K562 (cell line): ENCODE measurements at regions not wholly inside any gene's neighbourhood (a gene's known extent, or its start where the extent isn't known, plus 50 kb on each side); places are given as distances from the start of the nearest gene placed in this dataset.

Experiments used
- ATAC-seq: fragments of 200-7000 bp; cut with Tn5 transposase; 3 replicates; pipeline ENCODE4 v1.9.1; 2020; ENCODE audit warnings: moderate library complexity
- BruUV-seq: library from RNA; stranded (reverse); fragments of 400-500 nt; replicated peaks from 2 replicates; lab custom pipeline; 2021; lab: Mats Ljungman, UMichigan
- CTCF ChIA-PET: fragments of 300-600 bp; formaldehyde crosslinking; extraction: SDS; loops from one replicate; lab custom pipeline; 2021; ENCODE audit warnings: low intra/inter-chr PET ratio; lab: Yijun Ruan, JAX
- POLR2A ChIA-PET: fragments of 300-600, 350-650 bp; sonication (Branson Sonifier 250); formaldehyde crosslinking; extraction: SDS; loops from one replicate; lab custom pipeline; 2021; ENCODE audit warnings: antibody characterized with exemption, inconsistent platforms; lab: Yijun Ruan, JAX
- DNase-seq, 4 experiments: peaks; one replicate each; pipeline versions ENCODE4 v3.0.0 to v3.0.0-alpha.2; 2011 to 2018; ENCODE audit warnings: low spot score in 3 of 4, mixed read lengths in 3 of 4; ENCODE audit errors: extremely low read depth in 1 of 4
- FAIRE-seq: peaks from 2 replicates; lab custom pipeline; 2011; peaks lifted over from hg19 to GRCh38; lab: Jason Lieb, UNC
- H2AFZ ChIP-seq: 2 replicates; pipeline ENCODE4 v1.6.0; 2011; ENCODE audit warnings: low read depth, low read length, control low read depth, inconsistent platforms
- H3K27ac ChIP-seq: fragments of 200-600 bp; 3 replicates; pipeline ENCODE4 v1.8.0; 2011; ENCODE audit warnings: low read depth, mild to moderate bottlenecking, control low read depth, inconsistent platforms, low read length, moderate library complexity, mixed read lengths; ENCODE audit errors: extremely low read depth
- H3K27me3 ChIP-seq, 2 experiments: fragments of 300-600 bp in 1 of 2; 2 replicates in 1 of 2; 3 replicates in 1 of 2; pipeline versions ENCODE4 v1.6.0 to v1.8.0; 2011; ENCODE audit warnings: inconsistent platforms in 2 of 2, low read length in 2 of 2, mild to moderate bottlenecking in 1 of 2, mixed read lengths in 1 of 2, moderate library complexity in 1 of 2; ENCODE audit not compliant: control insufficient read depth in 2 of 2, insufficient read depth in 2 of 2
- H3K36me3 ChIP-seq: fragments of 300-600 bp; 3 replicates; pipeline ENCODE4 v1.8.0; 2011; ENCODE audit warnings: mild to moderate bottlenecking, low read length, inconsistent platforms; ENCODE audit not compliant: control insufficient read depth, insufficient read depth
- H3K4me1 ChIP-seq, 2 experiments: fragments of 200-600 bp in 1 of 2; replicated peaks in 1 of 2; 2 replicates in 1 of 2; 3 replicates in 1 of 2; pipeline versions ENCODE4 v1.5.1 to v1.8.0; 2011; ENCODE audit warnings: inconsistent platforms in 2 of 2, low read length in 2 of 2, mild to moderate bottlenecking in 1 of 2, mixed read lengths in 1 of 2, moderate library complexity in 1 of 2; ENCODE audit not compliant: control insufficient read depth in 2 of 2, insufficient read depth in 2 of 2
- H3K4me2 ChIP-seq: 2 replicates; pipeline ENCODE4 v1.6.1; 2011; ENCODE audit warnings: low read length, control low read depth, inconsistent platforms, mixed read lengths; ENCODE audit not compliant: insufficient read depth
- H3K4me3 ChIP-seq: fragments of 200-600 bp; sonication (generic), shearing (Covaris generic); 2 replicates; pipeline ENCODE4 v1.5.1; 2016; ENCODE audit warnings: control low read depth, inconsistent platforms
- H3K79me2 ChIP-seq: fragments of 200-600 bp; 3 replicates; pipeline ENCODE4 v1.8.0; 2011; ENCODE audit warnings: low read length, inconsistent platforms; ENCODE audit not compliant: control insufficient read depth, insufficient read depth
- H3K9ac ChIP-seq, 2 experiments: 2 replicates each; pipeline versions ENCODE4 v1.6.0 to v1.6.1; 2011; ENCODE audit warnings: low read depth in 2 of 2, low read length in 2 of 2, control low read depth in 1 of 2, inconsistent platforms in 1 of 2, mild to moderate bottlenecking in 1 of 2, mixed read lengths in 1 of 2; ENCODE audit not compliant: insufficient read depth in 1 of 2
- H3K9me1 ChIP-seq: one replicate; pipeline ENCODE4 v1.6.0; 2011; ENCODE audit warnings: inconsistent platforms, mild to moderate bottlenecking, low read length, moderate library complexity; ENCODE audit not compliant: control insufficient read depth, insufficient read depth
- H3K9me3 ChIP-seq: replicated peaks from 2 replicates; pipeline ENCODE4 v1.5.1; 2011; ENCODE audit warnings: low read depth, low read length, inconsistent platforms; ENCODE audit not compliant: control insufficient read depth, insufficient read depth
- H4K20me1 ChIP-seq: replicated peaks from 2 replicates; pipeline ENCODE4 v1.6.1; 2011; ENCODE audit warnings: low read length, inconsistent platforms, mixed read lengths; ENCODE audit not compliant: control insufficient read depth, insufficient read depth
- ASH1L ChIP-seq: fragments of 450-650 bp; IDR thresholded peaks from 2 replicates; pipeline ENCODE4 v1.6.1; 2018; ENCODE audit warnings: borderline replicate concordance, mild to moderate bottlenecking, low read depth; ENCODE audit not compliant: partially characterized antibody
- CBX1 ChIP-seq: sonication (generic); IDR thresholded peaks from 2 replicates; pipeline ENCODE4 v1.6.1; 2016; ENCODE audit warnings: antibody characterized with exemption, low read depth, mild to moderate bottlenecking
- FOXK2 ChIP-seq, 2 experiments: fragments of 450-650 bp; IDR thresholded peaks in 1 of 2; conservative IDR thresholded peaks in 1 of 2; 2 replicates each; pipeline ENCODE4 v1.6.1; 2016; ENCODE audit warnings: low read depth in 2 of 2, mild to moderate bottlenecking in 1 of 2
- HMG20B ChIP-seq: fragments of 250-450 bp; sonication (Bioruptor Pico); IDR thresholded peaks from 2 replicates; pipeline ENCODE4 v1.5.0; 2021; ENCODE audit warnings: mild to moderate bottlenecking
- HMGN3 ChIP-seq: IDR thresholded peaks from 2 replicates; pipeline ENCODE4 v1.6.1; 2011; ENCODE audit warnings: borderline replicate concordance, low read depth, mild to moderate bottlenecking, mixed read lengths, low read length; ENCODE audit not compliant: insufficient read length; ENCODE audit errors: extremely low read depth
- SAP30 ChIP-seq: fragments of 200-600 bp; sonication (generic); IDR thresholded peaks from 2 replicates; pipeline ENCODE4 v1.6.1; 2012; ENCODE audit warnings: borderline replicate concordance, low read depth, mild to moderate bottlenecking, moderate library complexity, low read length, control low read depth, inconsistent platforms; ENCODE audit not compliant: insufficient read depth, poor library complexity, severe bottlenecking
- TAF1 ChIP-seq: IDR thresholded peaks from 2 replicates; pipeline ENCODE4 v1.6.1; 2011; ENCODE audit warnings: mild to moderate bottlenecking, low read length, moderate library complexity; ENCODE audit not compliant: insufficient read depth, control insufficient read depth, severe bottlenecking; ENCODE audit errors: extremely low read depth
- TRIM28 ChIP-seq: fragments of 450-650 bp; IDR thresholded peaks from 2 replicates; pipeline ENCODE4 v1.6.1; 2017
- ZNF121 ChIP-seq: sonication (generic); formaldehyde crosslinking; conservative IDR thresholded peaks from 2 replicates; pipeline ENCODE4 v1.8.0; 2022; ENCODE audit warnings: missing genetic modification reagents
- ZNF184 ChIP-seq: sonication (generic); formaldehyde crosslinking; IDR thresholded peaks from 2 replicates; pipeline ENCODE4 v1.5.0; 2020; ENCODE audit warnings: missing genetic modification reagents
- ZNF324 ChIP-seq: fragments of 250-450 bp; sonication (Bioruptor Pico); IDR thresholded peaks from 2 replicates; pipeline ENCODE4 v1.4.0; 2020; ENCODE audit warnings: mild to moderate bottlenecking
- WGBS: fragments of 100-300 bp; shearing (Covaris generic); methylation state at CpG from one replicate; pipeline ENCODE4 v1.1.6; 2016; ENCODE audit warnings: low coverage, mixed read lengths; ENCODE audit not compliant: insufficient coverage; ENCODE audit errors: missing lambda C conversion rate; 5-methylcytosine and 5-hydroxymethylcytosine counted together
- in situ Hi-C: fragments of 300-500 bp; cut with MboI; formaldehyde crosslinking; loops from 4 replicates; pipeline ENCODE4 v1.15.0; 2018; ENCODE audit warnings: inconsistent platforms, mixed read lengths
- intact Hi-C: fragments of 100-400 bp; cut with micrococcal nuclease; formaldehyde crosslinking; loops from 2 replicates; pipeline ENCODE4 v1.14.2; 2022
- TF ChIP-seq, protein P1 (sequence below): sonication (generic); formaldehyde crosslinking; IDR thresholded peaks from 2 replicates; pipeline ENCODE4 v1.8.0; 2022; ENCODE audit warnings: mild to moderate bottlenecking, missing genetic modification reagents
- TF ChIP-seq, protein P2 (sequence below): fragments of 200-800 bp; sonication (Bioruptor generic); IDR thresholded peaks from 2 replicates; pipeline ENCODE4 v1.6.1; 2017; ENCODE audit warnings: missing genetic modification characterization, missing compliant biosample characterization

DNA sequence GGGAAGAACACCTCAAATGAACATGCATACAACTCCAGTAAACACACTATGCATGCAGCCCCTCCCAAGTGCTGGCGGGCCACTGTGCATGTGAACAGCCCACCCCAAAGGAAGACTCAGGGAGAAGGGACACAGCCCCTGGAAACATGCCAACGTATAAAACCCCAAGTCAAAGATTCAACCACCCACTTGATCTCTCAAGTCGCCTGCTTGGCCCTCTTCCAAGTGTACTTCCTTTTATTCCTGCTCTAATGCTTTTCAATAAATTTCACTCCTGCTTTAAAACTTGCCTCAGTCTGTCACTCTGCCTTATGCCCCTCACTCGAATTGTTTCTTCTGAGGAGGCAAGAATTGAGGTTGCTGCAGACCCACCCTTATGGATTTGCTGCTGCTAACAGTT, 139.1 kb downstream of the C1D start:
- ChIA-PET CTCF (no interaction called here), POLR2A (no interaction called here)
- TF ChIP-seq ZNF324, result no peak
- no peak for TF ChIP-seq SAP30
- no peak for TF ChIP-seq TRIM28
- TF ChIP-seq HMGN3, result no peak
- TF ChIP-seq ASH1L, result no peak
- no peak for TF ChIP-seq ZNF184
- TF ChIP-seq, protein P1, sequence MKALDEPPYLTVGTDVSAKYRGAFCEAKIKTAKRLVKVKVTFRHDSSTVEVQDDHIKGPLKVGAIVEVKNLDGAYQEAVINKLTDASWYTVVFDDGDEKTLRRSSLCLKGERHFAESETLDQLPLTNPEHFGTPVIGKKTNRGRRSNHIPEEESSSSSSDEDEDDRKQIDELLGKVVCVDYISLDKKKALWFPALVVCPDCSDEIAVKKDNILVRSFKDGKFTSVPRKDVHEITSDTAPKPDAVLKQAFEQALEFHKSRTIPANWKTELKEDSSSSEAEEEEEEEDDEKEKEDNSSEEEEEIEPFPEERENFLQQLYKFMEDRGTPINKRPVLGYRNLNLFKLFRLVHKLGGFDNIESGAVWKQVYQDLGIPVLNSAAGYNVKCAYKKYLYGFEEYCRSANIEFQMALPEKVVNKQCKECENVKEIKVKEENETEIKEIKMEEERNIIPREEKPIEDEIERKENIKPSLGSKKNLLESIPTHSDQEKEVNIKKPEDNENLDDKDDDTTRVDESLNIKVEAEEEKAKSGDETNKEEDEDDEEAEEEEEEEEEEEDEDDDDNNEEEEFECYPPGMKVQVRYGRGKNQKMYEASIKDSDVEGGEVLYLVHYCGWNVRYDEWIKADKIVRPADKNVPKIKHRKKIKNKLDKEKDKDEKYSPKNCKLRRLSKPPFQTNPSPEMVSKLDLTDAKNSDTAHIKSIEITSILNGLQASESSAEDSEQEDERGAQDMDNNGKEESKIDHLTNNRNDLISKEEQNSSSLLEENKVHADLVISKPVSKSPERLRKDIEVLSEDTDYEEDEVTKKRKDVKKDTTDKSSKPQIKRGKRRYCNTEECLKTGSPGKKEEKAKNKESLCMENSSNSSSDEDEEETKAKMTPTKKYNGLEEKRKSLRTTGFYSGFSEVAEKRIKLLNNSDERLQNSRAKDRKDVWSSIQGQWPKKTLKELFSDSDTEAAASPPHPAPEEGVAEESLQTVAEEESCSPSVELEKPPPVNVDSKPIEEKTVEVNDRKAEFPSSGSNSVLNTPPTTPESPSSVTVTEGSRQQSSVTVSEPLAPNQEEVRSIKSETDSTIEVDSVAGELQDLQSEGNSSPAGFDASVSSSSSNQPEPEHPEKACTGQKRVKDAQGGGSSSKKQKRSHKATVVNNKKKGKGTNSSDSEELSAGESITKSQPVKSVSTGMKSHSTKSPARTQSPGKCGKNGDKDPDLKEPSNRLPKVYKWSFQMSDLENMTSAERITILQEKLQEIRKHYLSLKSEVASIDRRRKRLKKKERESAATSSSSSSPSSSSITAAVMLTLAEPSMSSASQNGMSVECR, result no peak
- TF ChIP-seq CBX1, result no peak
- no peak for TF ChIP-seq ZNF121 (CRISPR knock-in tag)
- TF ChIP-seq HMG20B (CRISPR knock-in tag), result no peak
- TF ChIP-seq, protein P2, sequence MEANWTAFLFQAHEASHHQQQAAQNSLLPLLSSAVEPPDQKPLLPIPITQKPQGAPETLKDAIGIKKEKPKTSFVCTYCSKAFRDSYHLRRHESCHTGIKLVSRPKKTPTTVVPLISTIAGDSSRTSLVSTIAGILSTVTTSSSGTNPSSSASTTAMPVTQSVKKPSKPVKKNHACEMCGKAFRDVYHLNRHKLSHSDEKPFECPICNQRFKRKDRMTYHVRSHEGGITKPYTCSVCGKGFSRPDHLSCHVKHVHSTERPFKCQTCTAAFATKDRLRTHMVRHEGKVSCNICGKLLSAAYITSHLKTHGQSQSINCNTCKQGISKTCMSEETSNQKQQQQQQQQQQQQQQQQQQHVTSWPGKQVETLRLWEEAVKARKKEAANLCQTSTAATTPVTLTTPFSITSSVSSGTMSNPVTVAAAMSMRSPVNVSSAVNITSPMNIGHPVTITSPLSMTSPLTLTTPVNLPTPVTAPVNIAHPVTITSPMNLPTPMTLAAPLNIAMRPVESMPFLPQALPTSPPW (CRISPR knock-in tag), result no peak
- no peak for TF ChIP-seq FOXK2 (conservative IDR thresholded peaks at IDR 0.05 in 1 of 2, IDR thresholded peaks at IDR 0.05 in 1 of 2; ENCODE audit: low read depth in 2 of 2)
- no peak for TF ChIP-seq TAF1
- Histone ChIP-seq H3K27ac (no peak overlapping the region), H4K20me1 (no peaks in the 10 kb centered on the region), H3K79me2 (no peaks in the 10 kb centered on the region), H3K9me3 (no peaks in the 10 kb centered on the region), H2AFZ (no peak overlapping the region), H3K36me3 (no peaks in the 10 kb centered on the region), H3K4me2 (no peak overlapping the region), H3K4me1 (no peaks in the 10 kb centered on the region), H3K27me3 (peaks cover 6 to 7% of the 10 kb centered on the region in 2 experiments; a peak in 4 of 5 replicates), H3K9me1 (no peaks in the 10 kb centered on the region), H3K9ac (no peak overlapping the region), H3K4me3 (no peak overlapping the region)
- no peak for ATAC-seq
- FAIRE-seq, result no peak
- intact Hi-C loops (no loop called here), in situ Hi-C loops (no loop called here)
- 0% methylated on average over 4 of the region's 4 CpGs for WGBS
- no TSS peak for BruUV-seq
- no peak for DNase-seq
